NCI-H1436 treated with DMSO at 0.1 percent for 48 hours (cell line): ENCODE measurements at regions not wholly inside any gene's neighbourhood (a gene's known extent, or its start where the extent isn't known, plus 50 kb on each side); places are given as distances from the start of the nearest gene placed in this dataset.

Experiments
- DNase-seq: peaks from one replicate; lab custom pipeline; 2025; lab: John Stamatoyannopoulos, UW

DNA sequence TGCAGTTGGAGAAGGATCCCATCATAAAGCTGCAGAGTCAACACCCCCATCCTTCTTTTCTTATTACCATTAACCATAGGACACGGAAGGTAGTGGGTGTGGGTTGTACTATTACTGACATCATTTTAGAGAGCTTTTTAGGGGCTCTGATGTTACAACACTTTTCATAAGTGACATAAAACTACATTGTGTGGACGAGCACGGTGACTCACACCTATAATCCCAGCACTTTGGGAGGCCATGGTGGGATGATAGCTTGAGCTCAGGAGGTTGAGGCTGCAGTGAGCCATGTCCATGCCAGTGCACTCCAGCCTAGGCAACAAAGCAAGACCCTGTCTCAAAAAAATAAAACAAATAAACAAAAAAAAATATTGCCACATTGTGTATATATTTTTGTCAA lies 167.1 kb downstream of the DUSP6 start:
- no peak for DNase-seq

DNA sequence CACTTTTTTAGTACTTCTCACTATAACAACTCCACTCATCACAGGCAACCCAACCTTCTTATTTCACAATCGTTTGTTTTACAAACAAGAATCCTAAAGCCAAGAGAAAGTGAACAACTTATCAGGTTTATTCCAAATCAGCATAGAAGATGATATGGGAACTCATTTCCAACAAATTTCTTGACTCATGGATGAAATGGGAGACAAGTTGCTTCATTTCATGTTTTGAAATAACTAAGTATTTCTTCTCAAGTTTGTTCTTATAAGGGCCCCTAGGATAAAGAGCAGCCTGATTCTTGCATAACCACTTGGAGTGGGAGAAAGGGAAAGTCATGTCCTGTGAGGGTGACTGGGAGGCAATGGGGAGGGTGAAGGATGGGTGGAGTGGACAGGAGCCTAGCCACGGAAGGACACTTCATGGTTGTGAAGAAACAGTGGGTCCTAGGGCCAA lies 168.3 kb downstream of the DUSP6 start:
- no peak for DNase-seq

GRCh38 chr12:89181271-89181920 lies 170.9 kb downstream of the DUSP6 start:
- no peak for DNase-seq

GRCh38 chr12:89180496-89180895 lies 171.8 kb downstream of the DUSP6 start:
- no peak for DNase-seq

- DNase-seq: no peak
Measured at GRCh38 chr12:89179983-89180382, 172.3 kb downstream of the DUSP6 start.

DNA sequence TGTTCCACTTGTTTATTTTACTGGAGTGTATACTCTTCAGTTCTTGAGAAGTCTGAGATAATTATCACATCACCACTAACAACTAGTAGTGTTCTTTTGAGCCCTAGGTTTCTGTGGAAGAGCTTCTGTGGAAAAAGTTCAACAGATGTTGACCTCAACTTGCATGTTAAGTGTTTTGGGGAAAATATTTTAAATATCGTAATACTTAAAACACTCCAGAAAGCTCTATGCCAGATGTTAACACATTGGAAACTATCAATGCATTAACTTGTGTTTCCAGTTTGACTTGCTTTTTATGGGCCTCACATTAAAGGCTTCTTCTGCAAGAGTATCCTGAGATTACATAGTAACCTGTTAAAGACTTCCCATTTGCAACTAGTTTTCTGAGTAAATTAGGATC lies 173.1 kb downstream of the DUSP6 start:
- no peak for DNase-seq

DNA sequence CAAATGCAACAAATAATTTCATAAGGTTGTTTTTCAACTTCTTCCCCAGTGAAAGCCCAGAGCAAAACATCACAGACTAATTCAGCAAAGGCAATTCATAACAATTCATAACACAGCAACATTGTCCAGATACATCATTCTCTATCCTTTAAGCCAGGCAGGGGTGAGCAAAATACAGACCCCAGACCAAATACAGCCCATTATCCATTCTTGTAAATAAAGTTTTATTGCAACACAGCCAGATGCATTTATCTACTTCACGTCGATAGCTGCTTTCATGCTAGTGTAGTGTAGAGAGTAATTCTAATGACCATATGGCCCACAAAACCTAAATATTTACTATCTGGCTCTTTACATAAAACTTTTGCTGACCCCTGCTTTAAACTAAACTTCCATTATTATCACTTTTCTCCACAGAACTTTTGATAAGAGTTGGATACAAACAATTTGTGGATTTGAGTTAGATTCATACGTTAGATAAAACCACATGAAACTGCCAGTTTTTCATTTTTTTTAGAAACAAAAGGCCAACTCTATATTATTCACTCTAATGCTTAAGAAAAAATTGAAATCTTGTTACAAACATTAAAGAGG lies 174.4 kb downstream of the DUSP6 start:
- DNase-seq: no peak

DNA sequence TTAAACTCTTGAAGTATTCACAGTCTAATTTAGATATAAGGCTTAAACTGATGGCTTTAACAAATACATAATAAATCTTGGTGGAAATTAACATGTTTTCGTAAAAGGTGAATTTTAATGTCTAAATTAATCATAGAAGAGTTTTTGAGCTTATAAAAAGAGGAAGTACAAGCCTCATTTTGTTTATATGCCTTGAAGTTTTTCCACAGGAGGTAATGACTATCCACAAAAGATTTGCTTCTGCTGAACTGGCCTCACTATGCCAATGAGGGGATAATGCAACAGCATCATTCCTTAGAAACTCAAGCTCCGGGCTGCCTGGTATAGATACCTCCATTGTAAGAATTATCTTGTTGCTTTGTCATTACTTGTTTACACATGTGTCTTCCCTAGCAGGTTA lies 175.6 kb downstream of the DUSP6 start:
- no peak for DNase-seq

DNA sequence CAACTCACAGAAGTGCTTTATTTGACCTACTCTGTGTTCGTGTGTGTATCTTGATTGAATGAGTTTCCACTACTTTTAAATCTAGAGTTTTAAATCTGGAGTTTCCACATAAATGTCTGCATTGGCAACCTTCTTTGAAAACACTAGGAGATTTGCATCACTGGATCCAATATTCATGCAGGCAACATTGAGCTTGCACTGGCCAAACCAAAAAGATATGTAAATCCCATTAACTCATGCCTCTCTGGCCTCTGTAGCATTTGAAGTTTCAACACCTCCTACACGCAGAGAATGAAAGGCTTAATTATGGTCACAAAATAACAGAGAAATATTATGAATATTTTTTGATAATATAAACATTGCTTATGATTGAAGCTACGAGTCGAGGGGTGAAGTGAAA lies 178.6 kb downstream of the DUSP6 start:
- no peak for DNase-seq

DNA sequence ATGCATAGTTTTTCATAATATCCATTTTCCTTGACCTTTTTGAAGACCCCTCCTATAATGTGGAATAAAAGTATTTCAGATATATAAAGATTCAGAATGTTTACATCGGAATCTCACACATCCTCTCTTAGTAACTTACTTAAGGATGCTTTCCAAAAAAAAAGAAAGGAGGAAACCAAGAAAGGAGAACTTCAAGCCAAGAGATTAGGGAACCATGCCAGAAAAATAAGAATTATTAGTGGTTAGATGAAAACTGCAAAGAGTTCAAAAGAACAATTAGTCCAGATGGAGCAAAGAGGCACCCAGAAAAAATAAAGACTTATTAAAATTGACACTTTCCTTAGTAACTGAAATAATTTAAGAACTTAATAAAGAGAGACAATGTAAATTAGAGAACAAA lies 179.2 kb downstream of the DUSP6 start:
- no peak for DNase-seq

DNA sequence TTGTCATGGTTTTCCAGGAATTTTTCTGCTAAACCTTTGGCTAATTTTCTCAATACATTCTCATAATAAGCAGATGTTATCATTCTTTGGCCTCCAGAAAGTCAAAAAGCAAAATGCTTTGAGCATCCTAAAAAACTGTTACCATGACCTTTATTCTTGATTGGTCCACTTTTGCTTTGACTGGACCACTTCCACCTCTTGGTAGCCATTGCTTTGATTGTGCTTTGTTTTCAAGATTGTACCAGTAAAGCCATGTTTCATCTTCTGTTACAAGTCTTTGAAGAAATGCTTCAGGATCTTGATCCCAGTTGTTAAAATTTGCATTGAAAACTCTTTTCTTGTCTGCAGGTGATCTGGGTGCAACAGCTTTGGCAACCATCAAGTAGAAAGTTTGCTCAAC lies 180.1 kb downstream of the DUSP6 start:
- DNase-seq: no peak

GRCh38 chr12:89169321-89169720 lies 183.0 kb downstream of the DUSP6 start:
- DNase-seq: no peak

- DNase-seq: no peak
Measured at GRCh38 chr12:89167986-89168385, 184.3 kb downstream of the DUSP6 start.

- DNase-seq: no peak
Measured at GRCh38 chr12:89166525-89166934, 185.8 kb downstream of the DUSP6 start.

GRCh38 chr12:89166121-89166520 lies 186.2 kb downstream of the DUSP6 start:
- no peak for DNase-seq

GRCh38 chr12:89165703-89166102 lies 186.6 kb downstream of the DUSP6 start:
- no peak for DNase-seq

DNA sequence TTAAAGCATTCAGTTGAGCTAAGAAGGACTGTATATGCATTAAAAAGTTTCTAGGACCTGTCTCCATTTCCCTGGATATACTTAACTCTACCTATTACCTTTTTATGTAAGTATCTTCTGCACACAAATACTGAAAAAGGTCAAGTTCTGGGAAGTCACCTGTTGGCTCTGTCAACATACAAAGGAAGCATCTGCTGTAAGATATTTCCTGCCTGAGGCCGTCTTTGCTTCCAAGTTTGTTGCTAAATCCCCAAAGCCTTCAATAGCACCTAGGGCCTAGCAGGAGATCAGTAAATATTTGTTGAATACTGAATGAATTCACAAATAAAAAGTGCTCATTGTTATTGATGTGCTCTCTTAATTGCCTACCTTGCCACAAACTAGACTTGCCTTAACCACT lies 188.4 kb downstream of the DUSP6 start:
- DNase-seq: no peak

- no peak for DNase-seq
Measured at GRCh38 chr12:89162589-89163261, 189.6 kb downstream of the DUSP6 start.

- no peak for DNase-seq
Measured at GRCh38 chr12:89161557-89161956, 190.7 kb downstream of the DUSP6 start.

GRCh38 chr12:89160716-89161123 lies 191.6 kb downstream of the DUSP6 start:
- no peak for DNase-seq

DNA sequence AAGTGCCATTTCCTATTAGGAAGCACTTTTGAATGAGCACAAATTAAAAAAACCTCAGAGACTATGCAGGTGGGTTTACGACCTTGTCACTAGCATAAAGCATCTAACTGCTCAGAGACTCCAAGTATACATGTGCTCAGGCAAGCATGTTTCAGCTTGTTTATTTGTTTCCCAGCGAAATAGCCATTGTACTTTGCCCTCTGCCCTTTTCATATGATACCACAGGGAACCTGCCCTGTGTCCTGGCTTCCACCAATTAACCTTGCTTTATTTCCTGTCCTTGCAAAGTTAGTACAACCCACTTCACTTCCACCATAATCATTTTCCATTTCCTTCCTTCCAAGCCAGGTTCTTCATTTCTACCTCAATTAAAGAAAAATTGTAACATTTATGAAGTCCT lies 194.9 kb downstream of the DUSP6 start:
- DNase-seq: no peak

DNA sequence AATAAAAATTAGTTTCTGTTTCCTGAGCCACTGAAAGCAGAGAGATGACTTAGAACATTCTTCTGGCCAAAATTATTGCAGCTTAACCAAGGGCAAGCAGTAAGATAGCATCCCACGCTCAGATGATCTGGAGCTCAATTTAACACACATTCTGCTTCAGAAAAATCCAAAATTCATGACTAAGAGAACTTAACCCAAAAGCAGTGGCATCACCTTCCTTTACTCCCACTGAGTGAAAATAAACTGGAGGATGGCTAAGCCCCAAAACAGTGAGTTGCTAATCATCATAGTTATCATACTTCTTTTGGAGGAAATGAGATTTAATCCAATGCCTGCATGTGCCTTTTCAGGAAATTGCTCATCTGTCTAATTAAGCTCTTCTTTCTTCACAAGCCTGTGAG lies 195.4 kb downstream of the DUSP6 start:
- no peak for DNase-seq

DNA sequence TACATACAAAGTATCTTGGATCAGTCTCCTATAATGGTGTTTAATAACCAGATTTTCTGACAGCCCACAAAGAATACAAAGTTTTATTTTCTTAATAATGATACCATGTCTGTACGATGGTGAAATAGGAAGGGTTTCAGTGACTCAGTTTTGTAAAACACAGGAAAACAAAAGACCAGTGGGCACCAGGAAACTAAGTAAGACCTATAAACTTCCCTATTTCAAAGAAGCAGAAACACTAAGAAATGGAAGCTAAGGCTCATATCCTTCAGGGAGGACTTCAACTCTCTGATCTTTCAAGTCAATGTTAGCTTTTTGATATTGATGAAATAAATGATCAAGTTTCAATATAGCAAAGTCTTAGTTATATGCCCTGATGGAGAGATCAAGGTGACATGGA lies 196.0 kb downstream of the DUSP6 start:
- DNase-seq: no peak

DNA sequence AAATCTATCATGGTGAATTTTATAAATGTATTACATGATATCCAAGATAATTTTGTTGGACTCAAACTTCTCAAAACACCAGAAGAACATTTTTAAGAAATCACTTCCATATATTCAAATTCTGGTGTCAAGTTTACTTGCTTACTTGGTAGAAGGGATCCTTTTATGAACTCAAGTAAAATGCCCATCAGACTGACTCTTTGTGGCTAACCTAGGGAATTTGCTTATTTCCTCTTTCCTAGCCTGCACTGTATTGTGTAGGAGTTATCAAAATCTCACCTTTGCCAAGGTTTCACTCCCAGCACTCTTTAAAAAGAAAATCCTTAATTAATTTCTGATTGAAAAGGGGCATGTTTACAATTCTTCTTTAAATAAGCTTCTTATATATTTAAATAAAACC lies 196.5 kb downstream of the DUSP6 start:
- no peak for DNase-seq
